Hematopoietic multipotent progenitor cell treated with erythropoietin and hydrocortisone succinate and interleukin-3 and kit ligand, for 4 days (in vitro differentiated cells): ENCODE measurements at regions not wholly inside any gene's neighbourhood (a gene's known extent, or its start where the extent isn't known, plus 50 kb on each side); places are given as distances from the start of the nearest gene placed in this dataset.
A peak's percentile ranks its signal among the peaks of the same experiment; 100 is the strongest.
"Not testable (repeated sequence)": the region's sequence is repeated elsewhere in the genome, so short reads cannot be mapped to it uniquely, and the experiment has no call there.

Experiments used
- DNase-seq: peaks from one replicate; pipeline ENCODE4 v3.0.0-alpha.2; 2015

DNA sequence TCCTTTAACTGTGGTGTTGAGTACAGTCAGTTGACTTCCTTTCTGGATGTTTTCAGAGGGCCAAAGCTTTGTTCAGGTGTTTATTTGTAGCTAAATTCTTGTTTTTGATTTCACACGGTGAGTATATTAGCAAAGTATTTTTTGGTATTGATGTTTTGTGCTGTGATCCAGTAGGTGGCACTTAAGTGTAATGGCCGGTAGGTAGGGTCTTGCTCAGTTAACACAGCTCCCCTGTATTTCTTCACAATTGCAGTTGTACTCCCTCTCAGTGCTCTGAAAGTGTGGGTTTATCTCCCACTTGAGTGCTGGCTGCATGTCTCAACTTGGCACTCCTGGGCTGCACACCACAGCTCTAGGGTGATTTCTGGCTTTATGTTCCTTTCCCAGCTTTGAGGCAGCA, 339.5 kb downstream of the AEBP2 start:
- no peak for DNase-seq

DNA sequence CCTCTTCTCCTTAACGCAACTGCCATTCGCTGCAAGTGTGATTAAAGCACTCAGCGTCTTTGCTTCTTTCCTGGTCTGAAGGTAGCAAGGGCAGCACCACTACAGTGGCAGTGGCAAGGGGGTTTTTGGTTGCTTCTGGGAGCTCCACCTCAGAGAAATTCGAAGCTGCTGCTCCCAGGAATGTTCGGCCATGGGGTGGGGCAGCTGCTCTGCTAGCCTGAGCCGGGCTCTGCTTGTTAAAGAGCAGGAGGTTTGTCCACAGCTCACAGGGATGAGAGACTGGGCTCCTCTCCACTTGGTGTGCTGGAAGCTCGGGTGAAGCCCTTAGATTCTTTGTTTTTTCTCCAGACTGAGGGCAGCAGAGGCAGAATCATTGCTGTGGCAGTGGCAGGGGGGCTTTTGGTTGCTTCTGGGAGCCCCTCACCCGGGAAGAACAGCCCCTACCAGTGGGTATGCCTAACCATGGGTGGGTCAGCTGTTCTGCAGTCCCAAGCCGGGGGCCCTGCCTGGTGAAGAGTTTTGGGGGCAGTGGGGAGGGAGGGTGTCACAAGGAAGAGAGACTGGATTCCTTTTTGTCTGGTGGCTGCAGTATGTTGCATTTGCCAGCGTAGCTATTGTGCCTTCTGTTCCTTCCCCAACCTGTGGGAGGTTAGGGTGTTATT, 340.2 kb downstream of the AEBP2 start:
- DNase-seq: no peak

DNA sequence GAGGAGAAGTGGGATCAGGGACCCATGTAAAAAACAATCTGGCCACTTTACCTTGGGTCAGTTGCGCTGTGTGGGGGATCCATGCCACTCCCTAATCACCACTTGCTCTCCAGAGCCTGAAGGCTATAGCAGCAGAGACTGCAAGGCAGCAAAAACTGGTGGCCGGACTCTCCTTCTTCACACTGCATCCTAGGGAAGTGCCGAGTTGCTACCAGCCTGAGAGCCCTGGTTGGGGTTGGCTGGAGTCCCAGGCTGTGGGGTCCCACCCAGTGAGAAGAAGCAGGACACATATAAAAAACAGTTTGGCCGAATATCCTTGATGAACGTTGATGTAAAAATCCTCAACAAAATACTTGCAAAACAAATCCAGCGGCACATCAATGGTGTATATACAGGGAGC, 341.2 kb downstream of the AEBP2 start:
- DNase-seq: no peak

DNA sequence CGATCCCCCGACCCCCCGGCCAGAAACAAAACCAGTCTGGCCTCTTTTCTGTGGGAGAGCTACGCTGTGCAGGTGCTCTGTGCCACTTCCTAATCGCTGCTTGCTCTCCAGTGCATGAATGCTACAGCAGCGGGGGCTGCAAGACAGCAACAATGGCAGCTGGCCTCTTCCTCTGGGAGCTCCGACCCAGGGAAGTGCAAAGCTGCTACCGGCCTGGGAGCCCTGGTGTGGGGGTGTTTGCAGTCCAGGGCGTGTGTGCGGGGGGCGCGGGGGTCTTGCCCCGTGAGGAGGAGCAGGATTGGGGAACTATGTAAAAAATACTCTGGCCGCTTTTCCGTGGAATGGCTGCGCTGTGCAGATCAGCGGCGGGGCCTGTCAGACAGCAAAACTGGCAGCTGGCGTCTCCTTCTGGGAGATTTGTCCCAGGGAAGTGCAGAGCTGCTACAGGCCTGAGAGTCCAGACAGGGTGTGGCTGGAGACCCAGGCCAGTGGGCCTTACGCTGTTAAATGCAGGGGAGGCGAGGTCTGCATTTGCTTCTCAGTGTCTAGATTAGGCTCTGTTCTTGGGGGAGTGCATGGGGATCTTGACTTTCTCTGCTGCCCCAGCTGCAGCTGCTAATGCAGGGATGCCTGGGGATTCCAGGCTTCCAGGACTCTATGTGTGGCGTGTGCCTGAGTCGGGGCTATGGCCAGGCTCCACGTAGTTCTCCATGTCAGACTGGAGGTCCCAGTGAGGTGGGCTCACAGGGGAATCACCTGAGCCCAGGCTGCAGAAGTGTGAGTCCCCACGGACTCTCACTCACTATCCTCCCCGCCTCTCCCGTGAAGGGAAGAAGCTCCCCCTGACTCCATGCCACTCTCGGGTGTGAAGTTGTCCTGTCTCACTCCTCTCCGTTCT, 344.5 kb downstream of the AEBP2 start:
- no peak for DNase-seq

DNA sequence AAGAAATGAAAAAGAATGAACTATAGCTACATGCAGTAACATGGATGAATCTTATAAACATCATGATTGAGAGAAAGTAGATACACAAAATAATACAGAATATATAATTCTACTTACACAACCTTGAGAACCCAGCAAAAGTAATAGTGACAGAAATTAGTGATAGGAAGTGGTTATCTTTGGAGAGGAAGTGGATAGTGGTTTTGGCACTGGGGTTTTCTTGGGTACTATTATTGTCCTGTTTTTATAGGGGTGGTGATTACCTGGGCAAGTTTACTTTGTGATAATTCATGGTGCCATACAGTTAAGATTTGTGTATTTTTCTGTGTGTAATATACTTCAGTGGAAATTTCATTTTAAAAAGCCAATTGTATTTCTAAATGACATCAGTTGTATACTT, 352.7 kb downstream of the AEBP2 start:
- peak; percentile 30 for DNase-seq

DNA sequence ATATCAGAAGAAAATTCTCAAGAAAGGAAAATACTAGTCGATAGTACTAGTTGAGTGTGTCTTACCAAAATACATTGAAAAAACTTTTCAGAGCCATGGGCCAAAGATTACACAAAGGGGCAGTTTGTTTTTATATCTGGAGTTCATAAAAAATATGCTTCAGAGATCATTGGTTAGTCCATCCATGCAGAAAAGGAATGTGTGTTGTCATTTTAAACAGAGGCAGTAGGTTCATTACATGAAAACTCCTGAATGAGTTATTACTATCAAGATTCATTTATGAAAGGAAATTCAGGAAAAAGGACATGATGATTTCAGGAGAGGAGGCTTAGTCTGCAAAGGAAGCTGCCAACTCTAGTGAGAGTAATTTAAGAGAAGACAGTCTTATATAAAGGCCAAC, 354.8 kb downstream of the AEBP2 start:
- DNase-seq: no peak

DNA sequence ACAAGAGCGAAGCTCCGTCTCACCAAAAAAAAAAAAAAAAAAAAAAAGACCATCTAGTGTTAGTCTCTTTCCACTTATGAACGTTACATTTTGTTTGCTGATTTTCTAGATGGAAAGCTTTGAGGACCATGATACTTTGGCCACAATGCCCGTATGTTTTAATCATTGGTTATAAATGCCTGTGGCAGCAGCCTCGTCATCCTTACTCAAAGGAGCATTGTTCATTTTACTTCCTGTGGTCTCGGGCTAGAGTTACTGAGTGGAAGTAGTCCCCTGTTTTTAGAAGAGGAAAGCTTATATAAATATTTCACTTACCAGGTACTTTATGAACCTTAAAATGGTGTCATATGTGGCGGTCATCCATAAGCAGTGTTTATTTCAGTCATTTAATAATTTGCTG, 359.9 kb downstream of the AEBP2 start:
- no peak for DNase-seq

DNA sequence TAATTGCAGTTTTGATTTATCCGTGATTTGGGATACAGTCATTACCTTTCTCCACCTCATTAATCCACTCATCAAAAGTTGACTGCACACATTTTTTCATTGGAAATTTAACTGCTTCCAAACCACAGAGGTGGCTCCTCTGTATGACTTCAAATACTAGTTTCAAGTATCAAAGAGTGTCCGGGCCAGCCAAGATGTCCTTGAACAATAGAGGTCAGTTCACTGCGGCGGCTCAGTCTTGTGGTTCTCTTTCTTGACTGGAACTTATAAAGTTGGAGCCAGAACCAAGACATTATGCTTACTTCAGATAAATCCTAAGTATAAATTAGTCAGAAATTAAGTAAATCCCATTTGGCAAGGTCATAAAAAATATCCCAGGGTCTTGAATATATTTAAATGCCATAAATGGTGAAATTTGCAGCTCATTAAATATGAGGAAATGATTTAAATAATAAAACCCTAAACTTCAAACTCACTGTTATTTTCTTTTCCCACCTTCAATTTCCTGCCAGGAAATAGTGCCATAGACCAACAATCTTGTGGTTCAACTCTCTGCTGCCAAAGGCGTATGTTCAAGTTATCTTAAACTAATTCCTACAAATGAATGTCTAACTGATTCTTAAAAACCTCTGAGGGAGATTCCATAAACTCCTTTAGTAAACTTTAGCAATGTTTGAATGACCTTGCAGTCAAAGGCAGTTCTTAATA, 360.8 kb downstream of the AEBP2 start:
- DNase-seq: no peak

DNA sequence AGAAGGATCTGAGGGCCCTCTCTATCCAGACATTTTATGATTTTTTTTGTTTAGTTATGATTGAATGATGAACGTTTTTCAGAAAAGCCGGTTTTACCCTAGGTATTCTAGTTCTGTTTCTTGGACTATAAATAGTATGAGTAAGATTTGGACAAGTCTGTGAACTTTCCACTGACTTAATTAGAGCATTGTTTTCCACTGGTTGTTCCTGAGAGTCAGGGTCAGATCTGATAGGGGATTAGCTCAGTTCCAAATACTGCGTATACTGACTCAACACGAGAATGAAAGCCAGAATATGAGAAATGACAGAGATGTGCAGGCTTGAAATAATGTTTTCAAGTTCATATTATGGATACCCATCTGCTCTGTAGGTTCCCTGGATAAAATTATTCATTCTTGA, 361.6 kb downstream of the AEBP2 start:
- DNase-seq: no peak

DNA sequence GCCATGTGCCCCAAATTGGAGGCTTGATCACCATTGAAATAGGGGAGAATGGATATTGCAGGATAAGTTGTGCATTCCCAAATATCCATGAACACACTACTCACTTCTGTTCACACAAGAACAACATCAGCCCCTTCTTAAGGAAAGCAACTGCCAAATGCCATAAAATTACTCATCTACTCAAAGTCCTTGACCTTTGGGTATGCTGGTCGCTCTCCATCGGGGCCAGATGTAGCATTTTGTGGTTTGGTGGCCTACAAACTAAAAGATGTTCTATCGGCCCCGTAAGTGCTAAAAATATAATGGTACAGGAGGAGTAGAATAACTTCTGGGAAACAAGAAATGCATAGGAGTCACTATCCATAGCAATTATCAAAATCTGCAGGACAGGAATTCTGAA, 362.6 kb downstream of the AEBP2 start:
- no peak for DNase-seq

DNA sequence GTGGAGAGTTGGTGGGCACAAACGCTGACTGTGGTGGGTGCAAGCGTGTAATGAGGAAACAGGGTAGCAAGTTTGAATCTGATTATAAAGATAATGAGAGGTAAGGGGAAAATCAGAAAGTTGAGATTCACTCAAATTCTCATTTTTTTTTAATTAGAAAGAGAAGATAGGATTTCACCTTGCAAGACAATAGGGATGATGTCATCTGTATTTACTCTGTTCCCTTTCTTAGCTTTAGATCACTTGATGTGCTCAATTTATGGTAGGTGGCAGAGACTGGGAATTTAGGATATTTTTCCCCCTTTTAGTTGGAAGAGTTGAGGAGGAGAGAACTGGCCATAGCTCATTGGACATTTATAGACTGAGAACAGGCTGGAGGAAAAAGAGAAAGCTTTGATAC, 363.6 kb downstream of the AEBP2 start:
- DNase-seq: no peak

DNA sequence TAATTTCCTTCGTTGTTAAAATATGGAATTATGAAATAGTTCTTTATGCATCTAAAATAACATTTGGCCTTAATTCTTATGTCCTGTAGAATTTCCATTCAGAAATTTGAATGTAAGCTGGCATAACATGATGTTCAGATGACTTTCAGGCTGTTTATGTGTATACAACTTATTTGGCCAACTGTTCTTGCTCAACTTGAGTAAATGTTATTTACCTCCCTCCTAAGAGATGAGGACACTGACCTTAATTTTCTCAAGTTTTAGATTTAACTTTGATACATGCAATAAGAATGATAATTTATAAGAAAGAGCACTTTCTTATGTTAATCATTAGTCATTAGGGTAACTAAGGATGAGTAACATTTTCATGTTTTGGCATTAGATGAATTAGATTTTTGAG, 365.4 kb downstream of the AEBP2 start:
- no peak for DNase-seq

DNA sequence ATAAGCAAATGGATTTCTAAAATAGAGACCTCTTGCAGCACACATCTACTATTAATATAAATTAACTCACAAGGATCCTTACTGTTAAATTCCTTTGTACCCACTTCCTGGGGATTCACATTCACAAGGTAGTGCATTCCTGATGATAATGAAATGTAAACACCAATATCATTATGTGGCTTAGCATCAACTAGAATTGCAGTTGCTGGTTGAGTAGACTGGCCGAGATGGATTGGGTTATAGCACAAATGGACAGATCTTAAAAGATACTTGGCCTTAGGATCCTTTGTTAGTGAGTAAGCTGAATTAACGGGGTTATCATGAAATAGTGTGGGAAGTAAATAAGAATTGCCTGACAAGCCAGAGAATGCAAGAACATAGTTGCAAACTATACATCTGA, 369.1 kb downstream of the AEBP2 start:
- DNase-seq: no peak

DNA sequence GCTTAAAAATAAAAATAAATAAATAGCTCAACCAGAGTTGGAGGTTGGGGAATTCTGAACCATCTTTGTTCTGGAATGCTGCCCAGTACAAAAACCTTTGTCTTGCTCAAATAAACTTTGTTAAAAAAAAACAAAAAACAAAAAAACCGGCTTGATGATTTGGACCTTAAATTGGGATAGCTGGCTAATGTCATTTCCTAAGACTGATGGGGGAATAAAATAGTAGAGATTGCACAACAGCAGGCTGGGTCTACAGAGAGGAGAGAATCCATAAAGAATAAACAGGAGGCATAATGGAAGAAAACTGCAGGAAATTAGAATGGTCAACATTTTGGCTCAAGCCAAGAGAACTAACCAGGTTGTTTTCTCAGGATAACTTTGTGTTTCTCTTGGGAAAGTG, 370.9 kb downstream of the AEBP2 start:
- no peak for DNase-seq

DNA sequence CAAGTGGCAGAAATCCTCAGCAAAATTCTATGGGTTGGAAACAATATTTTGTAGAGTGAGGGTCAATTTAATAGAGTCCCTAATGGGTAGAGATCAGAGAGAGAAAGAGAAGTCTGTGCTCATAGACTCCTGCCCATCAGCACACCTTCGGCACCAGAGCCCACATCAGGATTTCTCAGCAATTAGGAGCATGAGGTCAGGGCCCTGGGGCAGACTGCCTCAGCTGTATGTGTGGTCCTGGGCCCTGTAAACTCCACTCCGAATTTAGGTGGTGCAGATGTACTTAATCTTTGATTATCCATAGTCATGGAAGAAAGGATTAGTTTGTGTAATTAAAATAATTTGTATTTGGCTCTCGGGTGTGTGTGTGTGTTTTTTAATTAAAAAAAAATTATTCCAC, 372.6 kb downstream of the AEBP2 start:
- DNase-seq: no peak

DNA sequence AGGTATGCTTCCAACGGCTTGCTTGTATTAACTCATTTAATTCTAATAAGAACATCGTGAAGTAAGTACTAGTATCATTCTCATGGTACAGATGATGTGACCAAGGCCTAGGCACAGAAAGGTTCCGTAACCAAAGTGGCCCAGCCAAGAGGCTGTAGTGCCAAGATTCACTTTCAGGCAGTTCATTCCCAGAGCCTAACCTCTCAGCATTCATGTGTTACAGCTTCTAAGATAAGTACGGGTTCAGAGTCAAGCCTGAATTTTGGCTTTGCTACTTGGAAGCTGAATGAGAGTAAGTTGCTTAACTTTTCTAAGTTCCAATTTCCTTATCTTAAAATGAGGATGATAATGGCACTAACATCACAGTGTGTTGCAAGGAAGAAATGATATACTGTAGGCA, 379.9 kb downstream of the AEBP2 start:
- DNase-seq: no peak

DNA sequence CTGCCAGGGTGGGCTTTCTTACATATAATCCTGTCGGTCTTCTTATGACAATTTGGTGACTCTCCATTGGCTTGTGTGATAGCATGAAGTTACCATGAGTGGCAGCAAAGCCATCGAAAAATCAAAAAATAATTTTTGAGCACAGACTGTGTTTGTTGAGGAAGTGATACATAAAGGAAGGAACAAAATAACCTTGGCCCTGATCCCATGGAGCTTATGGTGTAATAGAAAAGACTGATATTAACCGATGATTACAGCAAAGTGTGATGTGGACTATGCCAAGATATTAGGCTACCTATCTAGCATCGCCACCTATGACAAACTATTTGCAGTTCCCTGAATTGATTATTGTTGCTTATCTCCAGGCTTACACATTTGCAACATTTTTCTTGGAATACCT, 383.2 kb downstream of the AEBP2 start:
- DNase-seq: no peak

DNA sequence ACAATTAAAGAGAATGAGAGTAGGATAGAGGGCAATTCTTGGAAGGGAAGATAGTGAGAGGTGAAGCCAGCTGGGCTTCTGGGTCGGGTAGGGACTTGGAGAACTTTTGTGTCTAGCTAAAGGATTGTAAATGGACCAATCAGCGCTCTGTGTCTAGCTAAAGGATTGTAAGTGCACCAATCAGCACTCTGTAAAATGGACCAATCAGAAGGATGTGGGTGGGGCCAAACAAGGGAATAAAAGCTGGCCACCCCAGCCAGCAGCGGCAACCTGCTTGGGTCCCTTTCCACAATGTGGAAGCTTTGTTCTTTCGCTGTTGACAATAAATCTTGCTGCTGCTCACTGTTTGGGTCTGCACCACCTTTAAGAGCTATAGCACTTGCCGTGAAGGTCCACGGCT, 384.0 kb downstream of the AEBP2 start:
- not testable (repeated sequence) for DNase-seq

DNA sequence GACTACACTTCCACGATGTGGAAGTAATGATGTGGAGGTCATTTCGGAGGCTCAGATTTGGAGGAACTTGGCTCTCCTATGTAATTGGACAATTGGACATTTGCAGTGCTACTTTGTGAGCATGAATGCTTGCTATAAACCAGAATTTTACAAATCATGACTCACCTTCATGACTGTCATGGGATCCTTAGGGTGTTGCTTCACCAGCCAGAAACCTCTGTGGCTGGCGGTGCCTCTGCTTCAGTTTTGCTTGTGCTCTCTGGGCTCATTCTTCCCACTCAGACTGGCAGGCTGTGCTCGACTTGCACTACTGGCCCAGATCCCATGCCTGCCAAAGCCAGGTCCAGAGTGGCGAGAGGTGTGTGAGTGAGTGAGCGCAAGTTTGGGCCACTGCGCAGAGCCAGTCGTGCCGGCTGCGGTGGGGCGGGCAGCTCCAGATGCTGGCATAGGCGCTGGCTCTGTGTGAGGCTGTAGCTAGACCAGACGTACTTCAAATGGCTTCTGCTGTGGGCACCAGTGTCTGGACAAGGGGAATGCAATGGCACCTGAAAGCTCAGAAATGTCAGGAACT, 387.8 kb downstream of the AEBP2 start:
- no peak for DNase-seq

DNA sequence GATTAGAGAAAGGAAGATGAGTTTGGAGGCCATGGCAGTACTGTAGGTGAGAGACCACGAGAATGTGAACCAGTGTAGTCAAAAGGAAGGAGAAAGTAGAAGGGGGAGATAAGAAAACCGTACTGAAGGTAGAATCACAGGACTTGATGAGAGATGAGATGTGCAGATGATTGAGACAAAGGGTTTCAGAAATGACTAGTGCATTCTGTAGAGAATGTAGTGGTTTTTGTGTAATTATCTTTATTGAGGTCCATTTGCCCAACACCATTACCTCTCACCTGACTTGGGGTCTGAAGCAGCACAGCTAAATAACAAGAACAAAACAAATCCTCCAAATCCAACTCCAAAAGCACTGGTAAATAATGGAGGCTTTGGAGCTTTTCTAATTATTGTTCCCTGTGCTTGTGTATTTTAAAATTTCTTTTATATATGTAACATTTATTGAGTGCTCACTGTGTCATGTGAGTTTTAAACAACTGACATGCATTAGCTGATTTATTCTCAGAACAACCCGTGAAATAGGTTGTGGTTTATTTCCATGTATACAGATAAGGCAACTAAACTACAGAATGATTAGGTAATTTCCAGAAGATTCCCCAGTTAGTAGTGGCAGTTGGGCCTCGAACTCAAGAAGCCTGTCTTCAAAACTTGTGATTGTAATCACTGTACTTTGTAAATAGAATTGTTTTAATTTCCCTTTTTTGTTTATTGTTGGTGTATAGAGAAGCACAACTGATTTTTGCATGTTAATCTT, 390.0 kb downstream of the AEBP2 start:
- peak; percentile 18 for DNase-seq

DNA sequence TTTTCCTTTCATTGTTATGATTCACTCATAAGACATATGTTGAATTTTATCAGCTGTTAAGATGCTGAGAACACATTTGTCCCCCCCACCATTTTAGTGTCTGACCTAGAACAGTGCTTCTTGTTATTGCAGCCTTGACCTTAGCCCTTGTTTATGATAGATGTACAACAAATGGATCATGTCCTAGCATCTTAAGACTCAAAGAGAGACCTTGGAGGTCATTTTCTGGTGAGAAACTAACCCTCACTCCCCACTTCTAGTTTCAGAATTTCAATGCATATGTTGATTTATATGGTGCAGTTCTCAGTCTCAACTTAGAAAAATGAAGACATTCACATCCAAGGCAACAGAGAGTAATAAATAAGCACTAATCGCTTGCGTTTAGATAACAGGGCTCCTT, 391.2 kb downstream of the AEBP2 start:
- DNase-seq: no peak

DNA sequence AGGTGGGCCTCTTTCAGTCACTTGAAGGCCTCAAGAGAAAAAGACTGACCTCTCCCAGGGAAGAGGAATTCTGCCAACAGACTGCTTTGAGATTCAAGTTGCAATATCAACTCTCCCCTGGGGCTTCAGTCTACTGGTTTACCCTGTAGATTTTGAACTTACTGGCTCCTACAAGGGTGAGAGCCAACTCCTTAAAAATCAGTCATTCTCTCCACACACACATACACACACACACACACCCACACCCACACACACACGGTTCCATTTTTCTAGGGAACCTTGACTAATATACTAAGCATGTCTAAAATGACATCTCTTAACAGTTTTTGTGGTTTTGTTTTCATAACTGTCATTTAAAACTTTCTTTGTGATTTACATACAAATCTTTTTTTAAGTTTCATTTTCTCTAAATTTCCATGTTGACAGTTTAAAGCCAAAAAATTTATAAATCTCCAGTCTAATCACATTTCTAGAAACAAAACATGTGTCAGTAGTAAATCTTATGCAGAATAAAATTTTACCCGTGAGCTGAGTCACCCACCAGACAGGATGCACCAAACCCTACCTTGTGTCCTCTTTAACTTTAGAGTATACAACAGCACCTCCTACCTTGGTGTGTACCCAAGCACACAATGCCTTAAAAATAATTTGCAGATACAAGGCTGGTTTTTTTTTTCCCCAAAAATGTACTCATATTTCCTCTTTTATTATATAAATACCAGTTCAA, 394.6 kb downstream of the AEBP2 start:
- DNase-seq: peak; percentile 7
